GM19324 (cell line): ENCODE measurements at regions not wholly inside any gene's neighbourhood (a gene's known extent, or its start where the extent isn't known, plus 50 kb on each side); places are given as distances from the start of the nearest gene placed in this dataset.
"Not testable (repeated sequence)": the region's sequence is repeated elsewhere in the genome, so short reads cannot be mapped to it uniquely, and the experiment has no call there.

Experiments
- ATAC-seq: cut with Tn5 transposase; IDR thresholded peaks from one replicate; pipeline ENCODE4 v1.9.1; 2021; ENCODE audit warnings: mild to moderate bottlenecking, moderate library complexity; ENCODE audit not compliant: unreplicated experiment, low FRiP score

DNA sequence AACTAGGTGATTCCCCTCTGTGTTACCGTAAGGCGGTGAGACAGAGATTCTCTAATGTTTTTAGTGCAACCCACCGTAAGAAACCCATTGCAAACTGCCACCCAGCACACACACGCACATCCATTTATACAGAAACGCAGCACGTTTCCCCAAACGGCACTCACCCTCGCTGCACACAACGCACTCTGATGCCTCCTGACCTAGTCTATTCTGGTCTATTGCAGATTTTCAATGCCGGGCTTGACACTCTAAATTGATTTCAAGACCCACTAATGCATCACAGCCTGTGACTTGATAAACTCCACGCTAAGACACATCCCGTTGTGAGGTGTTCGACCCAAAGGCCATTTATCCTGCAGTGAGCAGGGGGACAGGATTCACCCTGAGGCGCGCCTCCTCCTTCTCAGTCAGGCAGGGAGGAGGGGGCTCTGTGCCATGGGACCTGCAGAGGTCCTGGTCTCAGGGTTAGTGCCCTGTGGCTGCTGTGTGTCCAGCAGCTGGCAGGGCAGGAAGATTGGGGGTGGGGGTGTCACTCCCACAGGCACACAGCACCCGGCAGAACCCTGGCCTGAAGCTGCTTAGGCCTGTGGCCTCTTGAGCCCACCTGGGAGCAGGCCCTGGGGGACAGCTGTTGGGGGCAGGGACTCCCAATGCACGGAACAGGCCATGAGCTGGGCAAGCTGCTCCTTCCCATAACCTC is 335.6 kb downstream of the PREX1 start:
- no peak for ATAC-seq

DNA sequence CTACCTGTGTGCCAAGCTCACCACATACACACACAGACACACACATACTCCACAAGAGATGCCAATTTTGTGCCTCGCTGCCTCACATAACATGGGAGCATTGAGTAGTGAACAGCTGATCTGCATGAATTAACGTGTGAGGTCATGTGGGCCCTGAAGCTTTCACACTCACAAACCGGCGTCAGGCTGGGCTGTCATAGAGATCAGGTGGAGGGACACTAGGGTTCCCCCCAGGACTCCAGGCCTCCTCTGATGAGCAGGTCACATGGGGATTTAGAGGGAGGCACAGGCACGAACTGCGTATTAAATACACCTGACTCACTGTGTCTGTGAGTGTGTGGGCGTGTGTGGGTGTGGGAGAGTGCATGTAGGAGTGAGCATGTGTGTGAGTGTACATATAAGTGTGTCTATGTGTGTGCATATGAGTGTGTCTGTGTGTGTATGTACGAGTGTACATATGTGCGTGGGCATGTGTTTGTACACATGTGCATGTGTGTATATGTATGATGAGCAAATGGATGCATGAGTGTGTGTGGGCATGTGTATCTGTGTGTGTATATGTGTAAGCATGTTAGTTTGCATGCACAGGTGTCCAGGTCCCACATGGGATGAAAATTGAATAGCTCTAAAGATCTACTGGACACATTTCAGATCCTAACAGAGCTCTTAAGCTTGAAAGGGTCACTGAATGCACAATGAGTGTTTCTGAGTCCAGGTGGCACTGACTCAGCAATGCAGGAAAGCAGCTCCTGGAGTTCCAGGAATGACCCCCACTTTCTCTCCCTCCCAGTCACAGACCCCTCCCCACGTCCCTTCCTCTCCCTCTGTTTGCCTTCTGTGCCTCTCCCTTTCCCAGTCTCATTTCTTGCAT is 336.6 kb downstream of the PREX1 start:
- no peak for ATAC-seq

GRCh38 chr20:48490341-48490740 is 337.5 kb downstream of the PREX1 start:
- not testable (repeated sequence) for ATAC-seq

DNA sequence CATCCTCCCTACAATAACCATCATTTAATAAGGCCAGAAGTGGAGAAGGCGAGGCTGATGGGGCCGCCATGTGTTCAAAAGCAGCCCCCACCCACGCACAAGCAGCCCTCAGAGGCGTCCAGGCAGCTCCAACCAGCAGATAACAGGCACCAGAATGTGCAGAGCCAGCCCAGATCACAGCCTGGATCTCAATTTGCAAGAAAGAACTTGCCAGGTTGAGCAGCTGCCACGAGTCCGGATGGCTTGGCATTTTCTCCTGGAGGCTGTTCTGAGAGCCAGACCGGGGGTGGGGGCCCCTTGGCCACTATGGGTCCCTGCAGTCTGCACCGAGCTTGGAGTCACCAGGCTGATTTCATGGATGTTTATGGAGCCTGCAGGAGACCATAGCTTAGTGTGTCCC is 338.1 kb downstream of the PREX1 start:
- ATAC-seq, result no peak

- no peak for ATAC-seq
These were observed 338.7 kb downstream of the PREX1 start for GRCh38 chr20:48489046-48489463.

- ATAC-seq, result not testable (repeated sequence)
These were observed 339.3 kb downstream of the PREX1 start for GRCh38 chr20:48488334-48489034.

DNA sequence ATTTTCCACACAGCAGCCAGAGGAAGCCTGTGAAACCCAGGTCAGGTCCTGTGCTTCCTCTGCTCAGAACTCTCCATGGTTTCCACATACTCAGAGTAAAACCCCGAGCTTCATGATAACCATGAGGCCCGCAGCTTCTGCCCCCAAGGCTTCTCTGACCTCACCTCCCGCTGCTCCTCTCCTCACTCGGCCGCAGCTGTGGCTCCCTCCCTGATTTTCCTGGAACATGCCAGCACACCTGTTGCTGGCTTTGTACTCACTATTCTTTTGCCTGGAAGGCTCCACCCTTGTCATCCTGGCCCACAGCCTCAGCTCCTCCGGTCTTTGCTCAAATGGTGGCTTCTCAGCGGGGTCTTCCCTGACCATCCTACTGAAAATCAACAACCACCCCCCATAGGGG is 341.7 kb downstream of the PREX1 start:
- ATAC-seq, result no peak

DNA sequence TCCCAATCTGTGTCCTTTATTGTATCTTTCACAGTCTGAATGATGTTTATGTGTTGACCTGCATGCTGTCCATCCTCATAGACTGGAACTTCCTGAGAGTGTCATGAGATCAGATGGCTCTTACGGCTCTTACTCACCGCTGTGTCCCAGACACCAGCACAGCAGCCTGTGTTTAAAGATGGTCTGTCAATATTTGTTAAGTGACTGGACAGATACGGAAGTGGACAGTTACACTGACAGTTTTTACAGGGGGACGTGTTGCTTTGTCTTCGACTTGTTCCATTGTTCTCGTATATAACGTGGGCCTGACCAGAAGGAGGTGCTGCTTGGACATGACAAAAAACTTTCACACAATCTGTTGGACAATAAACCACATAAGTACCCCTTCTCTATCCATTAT is 342.6 kb downstream of the PREX1 start:
- not testable (repeated sequence) for ATAC-seq

DNA sequence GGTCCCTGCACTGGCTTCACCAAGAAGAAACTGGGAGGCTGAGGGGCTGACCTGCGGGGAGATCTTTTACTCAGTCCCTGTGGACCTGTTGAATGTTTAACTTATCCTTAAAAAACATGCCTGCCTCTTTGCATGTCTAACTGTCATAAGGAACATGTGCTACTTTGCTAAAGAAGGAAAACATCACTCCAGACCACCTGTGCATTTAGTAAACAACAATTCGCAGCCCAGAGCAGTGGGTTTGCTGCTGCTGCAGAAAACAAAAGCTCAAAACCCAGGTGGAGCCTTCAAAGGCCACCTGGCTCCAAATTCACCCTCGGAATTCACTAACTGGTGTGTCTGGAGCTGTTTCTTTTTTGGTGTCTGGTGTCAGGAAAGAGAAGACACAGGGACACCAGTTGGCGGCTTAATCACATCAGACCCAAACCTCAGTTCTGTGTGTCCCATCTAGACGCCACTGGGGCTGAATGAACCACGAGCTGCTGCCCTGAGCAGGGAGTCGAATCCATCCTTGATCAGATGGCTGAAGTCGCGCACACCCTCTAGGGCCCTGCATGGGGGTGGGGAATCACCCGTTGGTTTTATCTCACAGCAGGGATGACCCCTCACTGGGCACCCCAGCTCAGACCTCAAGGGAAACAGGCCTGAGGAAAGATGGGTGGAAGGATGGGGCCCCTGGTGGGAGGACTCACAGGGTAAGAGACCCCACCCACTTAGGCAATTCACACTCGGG is 344.3 kb downstream of the PREX1 start:
- no peak for ATAC-seq

GRCh38 chr20:48482790-48483189 is 345.0 kb downstream of the PREX1 start:
- ATAC-seq, result no peak

- no peak for ATAC-seq
These were observed 347.5 kb downstream of the PREX1 start for GRCh38 chr20:48480216-48480772.

- ATAC-seq, result no peak
These were observed 348.8 kb downstream of the PREX1 start for GRCh38 chr20:48478806-48479585.

GRCh38 chr20:48478370-48478769 is 349.4 kb downstream of the PREX1 start:
- no peak for ATAC-seq

DNA sequence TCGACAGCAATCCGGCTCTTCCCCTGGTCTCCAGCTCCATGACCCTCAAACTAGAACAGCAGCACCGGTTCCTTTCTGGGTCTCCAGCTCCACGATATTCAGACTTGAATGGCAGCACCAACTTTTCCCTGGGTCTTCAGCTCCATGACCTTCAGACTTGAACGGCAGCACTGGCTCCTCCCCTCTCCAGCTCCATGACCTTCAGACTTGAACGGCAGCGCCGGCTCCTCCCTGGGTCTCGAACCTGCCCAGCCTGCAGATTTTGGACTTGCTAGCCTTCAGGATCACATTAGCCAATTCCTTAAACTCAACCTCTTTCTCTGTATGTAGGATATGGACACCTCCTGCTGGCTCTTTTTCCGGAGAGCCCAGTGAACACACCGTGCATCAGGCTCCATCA is 350.9 kb downstream of the PREX1 start:
- no peak for ATAC-seq

DNA sequence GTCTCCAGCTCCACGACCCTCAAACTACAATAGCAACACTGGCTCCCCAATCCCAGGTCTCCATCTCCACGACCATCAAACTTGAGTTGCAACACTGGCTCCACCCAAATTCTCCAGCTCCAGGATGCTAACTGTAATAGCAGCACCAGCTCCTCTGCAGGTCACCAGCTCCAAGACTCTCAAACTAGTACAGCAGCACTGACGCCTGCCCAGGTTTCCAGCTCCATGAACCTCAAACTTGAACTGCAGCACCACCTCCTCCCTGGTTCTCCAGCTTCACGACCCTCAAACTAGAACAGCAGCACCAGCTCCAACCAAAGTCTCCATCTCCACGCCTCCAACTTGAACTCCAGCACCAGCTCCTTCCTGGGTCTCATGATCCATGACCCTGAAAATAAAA is 353.8 kb downstream of the PREX1 start:
- no peak for ATAC-seq

- no peak for ATAC-seq
These were observed 355.9 kb downstream of the PREX1 start for GRCh38 chr20:48471759-48472408.

DNA sequence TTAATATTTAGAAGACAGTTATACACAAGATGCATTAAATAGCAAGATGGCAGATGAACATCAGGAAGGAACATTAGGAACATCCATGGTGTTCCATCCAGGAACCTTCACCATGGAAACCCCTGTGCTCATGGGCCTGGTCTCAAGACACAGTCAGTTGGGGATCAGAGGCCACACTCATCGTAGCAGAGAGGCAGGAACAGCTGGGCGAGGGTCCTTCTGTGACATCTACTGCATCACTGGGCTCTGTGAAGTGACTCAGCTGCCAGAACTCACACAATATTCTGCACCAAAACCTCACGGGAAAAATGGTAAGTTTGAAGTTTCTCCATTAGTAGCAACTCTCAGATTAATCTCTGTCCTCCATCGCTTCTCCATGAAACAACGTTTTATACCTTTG is 356.6 kb downstream of the PREX1 start:
- ATAC-seq, result no peak

DNA sequence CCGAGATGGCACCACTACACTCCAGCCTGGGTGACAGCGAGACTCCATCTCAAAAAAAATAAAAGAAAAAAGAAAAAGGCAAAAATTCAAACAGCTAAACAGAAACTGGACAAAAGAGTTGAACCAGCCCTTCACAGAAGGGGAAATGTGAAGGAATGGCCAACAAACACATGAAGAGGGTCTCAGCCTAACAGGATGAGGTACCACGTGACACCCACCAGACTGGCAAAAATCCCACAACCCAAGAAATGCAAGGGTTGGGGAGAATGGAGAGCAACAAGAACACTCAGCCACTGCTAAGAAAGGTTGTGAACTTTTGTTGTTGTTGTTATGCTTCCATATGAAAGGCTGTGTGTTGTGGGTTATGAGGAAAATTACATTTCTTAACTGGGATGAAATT is 357.7 kb downstream of the PREX1 start:
- no peak for ATAC-seq

GRCh38 chr20:48469026-48469425 is 358.8 kb downstream of the PREX1 start:
- no peak for ATAC-seq
